GM12892 (cell line): ENCODE measurements at regions not wholly inside any gene's neighbourhood (a gene's known extent, or its start where the extent isn't known, plus 50 kb on each side); places are given as distances from the start of the nearest gene placed in this dataset.

Experiments
- POLR2A ChIP-seq: IDR thresholded peaks from 2 replicates; pipeline ENCODE4 v1.6.1; 2011; ENCODE audit warnings: low read depth, low read length, control low read depth
- POLR2AphosphoS5 ChIP-seq: IDR thresholded peaks from 2 replicates; pipeline ENCODE4 v1.6.1; 2011; ENCODE audit warnings: low read depth, low read length, control low read depth
- TAF1 ChIP-seq: IDR thresholded peaks from 2 replicates; pipeline ENCODE4 v1.6.1; 2011; ENCODE audit warnings: low read depth, mild to moderate bottlenecking, control low read depth, low read length, borderline replicate concordance

- TF ChIP-seq TAF1, result no peak
- TF ChIP-seq POLR2A, result no peak
- no peak for TF ChIP-seq POLR2AphosphoS5
Observed at GRCh38 chr5:110063640-110064602, 374.2 kb downstream of the MAN2A1 start.
